PFSK-1 (cell line): ENCODE measurements at regions not wholly inside any gene's neighbourhood (a gene's known extent, or its start where the extent isn't known, plus 50 kb on each side); places are given as distances from the start of the nearest gene placed in this dataset.

Experiments used
- POLR2AphosphoS5 ChIP-seq: IDR thresholded peaks from 2 replicates; pipeline ENCODE4 v1.6.1; 2012; ENCODE audit warnings: low read depth, mild to moderate bottlenecking, control low read depth, low read length, moderate library complexity
- REST ChIP-seq, 2 experiments: IDR thresholded peaks; 2 replicates each; pipeline versions ENCODE4 v1.6.1 to v1.8.0; 2011 to 2012; ENCODE audit warnings: low read depth in 2 of 2, low read length in 2 of 2, control low read depth in 1 of 2, inconsistent platforms in 1 of 2, mild to moderate bottlenecking in 1 of 2, moderate library complexity in 1 of 2; ENCODE audit not compliant: insufficient read depth in 1 of 2
- SIN3A ChIP-seq: IDR thresholded peaks from 2 replicates; pipeline ENCODE4 v1.6.1; 2012; ENCODE audit warnings: mild to moderate bottlenecking, low read length, moderate library complexity, borderline replicate concordance; ENCODE audit not compliant: insufficient read depth

- TF ChIP-seq POLR2AphosphoS5: no peak
- TF ChIP-seq REST (IDR thresholded peaks at IDR 0.05; ENCODE audit: insufficient read depth in 1 of 2, low read depth in 2 of 2, low read length in 2 of 2): no peak
- no peak for TF ChIP-seq SIN3A
Measured at GRCh38 chr2:195279840-195280427, 377.1 kb upstream of the SLC39A10 start.
